ENCODE measurements at regions not wholly inside any gene's neighbourhood (a gene's known extent, or its start where the extent isn't known, plus 50 kb on each side); places are given as distances from the start of the nearest gene placed in this dataset.

DNA sequence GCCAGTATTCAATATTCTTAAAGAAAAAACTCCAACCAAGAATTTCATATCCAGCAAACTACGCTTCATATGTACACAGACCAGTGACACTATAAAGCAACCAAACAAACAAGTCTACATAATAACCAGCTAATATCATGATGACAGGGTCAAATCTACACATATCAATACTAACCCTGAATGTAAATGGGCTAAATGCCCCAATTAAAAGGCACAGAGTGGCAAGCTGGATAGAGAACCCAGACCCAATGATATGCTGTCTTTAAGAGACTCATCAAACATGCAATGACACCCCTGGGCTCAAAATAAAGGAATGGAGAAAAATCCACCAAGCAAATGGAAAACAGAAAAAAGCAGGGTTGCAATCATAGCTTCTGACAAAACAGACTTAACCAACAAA is 218.1 kb upstream of the NFE2L3 start:
- H3K9ac ChIP-seq (ENCODE audit: insufficient read depth, low read length), result no peak overlapping the region
- H3K36me3 ChIP-seq (ENCODE audit: control insufficient read depth, insufficient read depth, low read length), result no peaks in the 10 kb centered on the region
- no peaks in the 10 kb centered on the region for H4K20me1 ChIP-seq (ENCODE audit: control insufficient read depth, extremely low read depth, insufficient read depth, low read length)
- DNase-seq (ENCODE audit: low read depth in 2 of 2), result no peak
- H2AFZ ChIP-seq (ENCODE audit: low read length), result no peak overlapping the region
- no peak overlapping the region for H3K27ac ChIP-seq (ENCODE audit: insufficient read depth, low read length)
- no peak overlapping the region for H3K4me3 ChIP-seq (replicated peaks in 1 of 4; ENCODE audit: control extremely low read depth in 1 of 4, insufficient read depth in 1 of 4, low read depth in 3 of 4, low read length in 4 of 4)
- no peaks in the 10 kb centered on the region for H3K27me3 ChIP-seq (ENCODE audit: control insufficient read depth, insufficient read depth, low read length)
- no peak overlapping the region for H3K4me2 ChIP-seq (ENCODE audit: extremely low read depth, insufficient read depth, low read length)
- H3K4me1 ChIP-seq (ENCODE audit: control insufficient read depth, extremely low read depth, insufficient read depth, low read length), result no peaks in the 10 kb centered on the region
- H3K79me2 ChIP-seq (ENCODE audit: control insufficient read depth, insufficient read depth, low read length), result no peaks in the 10 kb centered on the region
- no peaks in the 10 kb centered on the region for H3K9me3 ChIP-seq (ENCODE audit: control insufficient read depth, insufficient read depth, low read depth, low read length)
- TF ChIP-seq EZH2 (IDR thresholded peaks at IDR 0.05; ENCODE audit: low read length, missing control alignments), result no peak
- TF ChIP-seq, protein P1, sequence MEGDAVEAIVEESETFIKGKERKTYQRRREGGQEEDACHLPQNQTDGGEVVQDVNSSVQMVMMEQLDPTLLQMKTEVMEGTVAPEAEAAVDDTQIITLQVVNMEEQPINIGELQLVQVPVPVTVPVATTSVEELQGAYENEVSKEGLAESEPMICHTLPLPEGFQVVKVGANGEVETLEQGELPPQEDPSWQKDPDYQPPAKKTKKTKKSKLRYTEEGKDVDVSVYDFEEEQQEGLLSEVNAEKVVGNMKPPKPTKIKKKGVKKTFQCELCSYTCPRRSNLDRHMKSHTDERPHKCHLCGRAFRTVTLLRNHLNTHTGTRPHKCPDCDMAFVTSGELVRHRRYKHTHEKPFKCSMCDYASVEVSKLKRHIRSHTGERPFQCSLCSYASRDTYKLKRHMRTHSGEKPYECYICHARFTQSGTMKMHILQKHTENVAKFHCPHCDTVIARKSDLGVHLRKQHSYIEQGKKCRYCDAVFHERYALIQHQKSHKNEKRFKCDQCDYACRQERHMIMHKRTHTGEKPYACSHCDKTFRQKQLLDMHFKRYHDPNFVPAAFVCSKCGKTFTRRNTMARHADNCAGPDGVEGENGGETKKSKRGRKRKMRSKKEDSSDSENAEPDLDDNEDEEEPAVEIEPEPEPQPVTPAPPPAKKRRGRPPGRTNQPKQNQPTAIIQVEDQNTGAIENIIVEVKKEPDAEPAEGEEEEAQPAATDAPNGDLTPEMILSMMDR (conservative IDR thresholded peaks at IDR 0.05 in 1 of 2, IDR thresholded peaks at IDR 0.05 in 1 of 2; ENCODE audit: low read depth in 1 of 2, low read length in 2 of 2), result no peak

DNA sequence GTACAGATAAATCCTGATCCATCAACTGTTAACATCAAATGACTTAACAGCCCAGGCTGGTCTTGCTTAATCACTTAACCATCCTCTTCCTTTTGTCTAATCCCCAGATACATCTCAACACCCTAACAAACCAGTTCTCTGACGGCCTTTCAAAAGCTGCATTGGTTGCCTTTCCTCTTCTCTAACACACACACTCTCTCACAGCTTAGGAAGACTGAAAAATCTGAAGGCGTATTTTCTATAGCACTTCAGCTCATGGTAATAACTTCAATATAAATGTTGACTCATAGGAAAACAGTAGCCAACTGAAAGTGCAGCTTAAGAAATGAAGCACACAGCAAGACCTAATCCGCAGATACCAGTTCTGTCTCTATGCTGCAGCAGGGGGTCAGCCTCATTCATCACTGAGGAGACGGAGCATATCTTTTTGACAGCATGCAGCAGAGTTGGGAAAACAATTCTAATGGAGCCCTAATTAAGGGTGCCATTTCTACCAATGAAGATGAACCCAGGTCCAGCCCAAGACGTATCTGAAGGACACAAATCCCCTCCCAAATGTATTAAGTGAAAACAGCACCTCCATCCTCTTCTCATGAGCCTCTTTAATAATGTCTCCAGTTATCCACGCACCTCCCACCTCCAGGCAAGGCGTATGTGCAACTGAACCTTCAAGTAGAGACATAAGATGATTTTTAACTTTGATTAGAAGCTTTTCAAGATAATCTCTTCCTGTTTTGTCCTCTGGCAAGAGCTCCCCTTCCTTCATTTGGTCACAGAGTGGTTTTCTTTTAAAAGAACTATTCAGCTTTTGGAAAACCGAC is 211.7 kb upstream of the NFE2L3 start:
- no peaks in the 10 kb centered on the region for H3K9me3 ChIP-seq (ENCODE audit: control insufficient read depth, insufficient read depth, low read depth, low read length)
- H3K4me1 ChIP-seq (ENCODE audit: control insufficient read depth, extremely low read depth, insufficient read depth, low read length), result no peaks in the 10 kb centered on the region
- H3K36me3 ChIP-seq (ENCODE audit: control insufficient read depth, insufficient read depth, low read length), result no peaks in the 10 kb centered on the region
- no peaks in the 10 kb centered on the region for H3K27me3 ChIP-seq (ENCODE audit: control insufficient read depth, insufficient read depth, low read length)
- H2AFZ ChIP-seq (ENCODE audit: low read length), result no peak overlapping the region
- no peak overlapping the region for H3K27ac ChIP-seq (ENCODE audit: insufficient read depth, low read length)
- no peaks in the 10 kb centered on the region for H4K20me1 ChIP-seq (ENCODE audit: control insufficient read depth, extremely low read depth, insufficient read depth, low read length)
- no peak overlapping the region for H3K4me2 ChIP-seq (ENCODE audit: extremely low read depth, insufficient read depth, low read length)
- TF ChIP-seq, protein P1 (conservative IDR thresholded peaks at IDR 0.05 in 1 of 2, IDR thresholded peaks at IDR 0.05 in 1 of 2; ENCODE audit: low read depth in 1 of 2, low read length in 2 of 2), result no peak
- TF ChIP-seq EZH2 (IDR thresholded peaks at IDR 0.05; ENCODE audit: low read length, missing control alignments), result no peak
- no peak overlapping the region for H3K9ac ChIP-seq (ENCODE audit: insufficient read depth, low read length)
- H3K4me3 ChIP-seq (replicated peaks in 1 of 4; ENCODE audit: control extremely low read depth in 1 of 4, insufficient read depth in 1 of 4, low read depth in 3 of 4, low read length in 4 of 4), result no peak overlapping the region
- no peak for DNase-seq (ENCODE audit: low read depth in 2 of 2)
- no peaks in the 10 kb centered on the region for H3K79me2 ChIP-seq (ENCODE audit: control insufficient read depth, insufficient read depth, low read length)

DNA sequence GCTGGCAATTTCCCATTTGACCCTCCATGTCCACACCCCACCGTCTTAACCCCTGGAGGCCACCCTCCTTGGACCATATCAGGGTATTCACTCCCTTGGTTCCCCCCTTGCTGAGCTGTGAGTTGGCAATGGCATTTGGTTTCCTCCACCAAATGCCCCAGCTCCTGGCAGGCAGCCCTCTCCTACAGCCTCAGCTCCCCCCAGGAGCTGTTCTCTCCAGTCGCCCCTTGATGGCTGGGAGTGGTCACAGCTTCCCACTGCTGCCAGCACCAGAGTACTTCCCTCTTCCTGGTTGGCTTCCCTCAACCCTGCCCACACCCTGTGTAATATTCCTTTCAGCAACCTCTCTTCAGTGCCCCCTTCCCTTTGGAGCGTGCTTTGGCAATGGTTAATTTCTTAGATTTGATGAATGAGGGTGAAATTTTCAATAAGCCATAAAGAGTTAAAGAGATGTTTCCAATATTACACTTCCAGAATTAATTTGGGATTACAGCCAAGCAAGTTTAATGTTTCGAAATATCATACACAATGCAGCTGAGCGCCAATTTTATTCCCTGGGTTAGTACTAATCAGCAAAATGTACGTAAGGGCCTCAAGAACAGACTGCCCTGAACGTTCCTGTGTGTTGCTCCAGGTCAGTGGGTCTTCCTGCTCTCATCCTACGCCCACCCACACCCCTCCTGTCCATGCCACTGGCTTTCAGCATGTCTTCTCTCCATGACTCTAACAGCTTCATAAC is 207.1 kb upstream of the NFE2L3 start:
- no peaks in the 10 kb centered on the region for H3K36me3 ChIP-seq (ENCODE audit: control insufficient read depth, insufficient read depth, low read length)
- H3K4me3 ChIP-seq (replicated peaks in 1 of 4; ENCODE audit: control extremely low read depth in 1 of 4, insufficient read depth in 1 of 4, low read depth in 3 of 4, low read length in 4 of 4), result no peak overlapping the region
- H3K79me2 ChIP-seq (ENCODE audit: control insufficient read depth, insufficient read depth, low read length), result no peaks in the 10 kb centered on the region
- H2AFZ ChIP-seq (ENCODE audit: low read length), result no peak overlapping the region
- H3K4me1 ChIP-seq (ENCODE audit: control insufficient read depth, extremely low read depth, insufficient read depth, low read length), result no peaks in the 10 kb centered on the region
- peaks cover under 1% of the 10 kb centered on the region for H3K27me3 ChIP-seq (ENCODE audit: control insufficient read depth, insufficient read depth, low read length)
- H3K9ac ChIP-seq (ENCODE audit: insufficient read depth, low read length), result no peak overlapping the region
- no peak overlapping the region for H3K27ac ChIP-seq (ENCODE audit: insufficient read depth, low read length)
- DNase-seq (ENCODE audit: low read depth in 2 of 2), result peak in 1 of 2 donors; percentile 13
- no peaks in the 10 kb centered on the region for H4K20me1 ChIP-seq (ENCODE audit: control insufficient read depth, extremely low read depth, insufficient read depth, low read length)
- no peak for TF ChIP-seq EZH2 (IDR thresholded peaks at IDR 0.05; ENCODE audit: low read length, missing control alignments)
- TF ChIP-seq, protein P1 (conservative IDR thresholded peaks at IDR 0.05 in 1 of 2, IDR thresholded peaks at IDR 0.05 in 1 of 2; ENCODE audit: low read depth in 1 of 2, low read length in 2 of 2), result no peak
- no peaks in the 10 kb centered on the region for H3K9me3 ChIP-seq (ENCODE audit: control insufficient read depth, insufficient read depth, low read depth, low read length)
- H3K4me2 ChIP-seq (ENCODE audit: extremely low read depth, insufficient read depth, low read length), result no peak overlapping the region
